HG02588 (cell line): ENCODE measurements at regions not wholly inside any gene's neighbourhood (a gene's known extent, or its start where the extent isn't known, plus 50 kb on each side); places are given as distances from the start of the nearest gene placed in this dataset.

ENCODE experiments used
- ATAC-seq: cut with Tn5 transposase; IDR thresholded peaks from one replicate; pipeline ENCODE4 v1.9.1; 2021; ENCODE audit warnings: mild to moderate bottlenecking, moderate library complexity; ENCODE audit not compliant: unreplicated experiment

GRCh38 chr7:131747658-131748232 lies 191.3 kb upstream of the PODXL start:
- no peak for ATAC-seq

DNA sequence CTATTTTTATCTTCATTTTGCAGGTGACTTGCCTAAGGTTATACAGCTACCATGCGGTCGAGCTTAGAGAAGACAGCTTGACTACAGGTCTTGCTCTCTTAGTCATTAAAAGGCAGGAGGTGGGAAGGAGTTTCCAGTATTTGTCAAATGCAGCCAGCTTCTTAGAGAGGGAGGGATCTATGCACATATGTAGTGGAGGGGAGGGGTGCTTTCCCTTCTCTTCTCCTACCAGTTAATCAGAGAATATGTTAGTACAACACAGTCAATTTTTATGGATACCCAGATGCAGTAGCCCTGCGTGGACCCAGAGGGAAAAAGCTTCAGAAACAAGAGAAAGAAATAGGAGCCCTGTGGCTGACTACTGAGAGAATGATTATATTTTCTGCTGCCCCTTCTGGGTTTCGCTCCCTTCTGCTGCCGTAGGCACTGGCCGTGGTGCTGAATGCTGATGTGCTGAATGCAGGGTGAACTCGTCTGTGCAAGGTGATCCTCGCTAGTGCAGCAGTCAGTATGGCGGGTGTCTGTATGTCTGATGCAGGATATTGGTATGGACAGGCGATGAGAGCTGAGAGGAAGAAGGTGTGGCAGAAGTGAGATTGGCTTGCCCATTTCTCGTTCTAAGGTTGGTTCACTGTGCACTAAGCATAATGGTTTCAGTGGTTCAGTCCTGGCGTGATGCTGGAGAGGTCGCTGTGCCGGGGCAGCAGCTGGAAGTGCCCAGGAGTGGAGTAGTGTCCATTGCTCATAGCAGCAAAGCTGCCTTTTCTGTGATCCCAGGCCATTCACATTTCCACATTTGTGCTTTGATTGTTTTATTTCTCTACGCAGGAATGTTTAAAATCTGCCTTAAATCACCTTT lies 189.2 kb upstream of the PODXL start:
- ATAC-seq = no peak

GRCh38 chr7:131741446-131741845 lies 185.0 kb upstream of the PODXL start:
- no peak for ATAC-seq

GRCh38 chr7:131737746-131738465 lies 181.5 kb upstream of the PODXL start:
- ATAC-seq = no peak

- no peak for ATAC-seq
Measured at GRCh38 chr7:131735101-131735500, 178.7 kb upstream of the PODXL start.

DNA sequence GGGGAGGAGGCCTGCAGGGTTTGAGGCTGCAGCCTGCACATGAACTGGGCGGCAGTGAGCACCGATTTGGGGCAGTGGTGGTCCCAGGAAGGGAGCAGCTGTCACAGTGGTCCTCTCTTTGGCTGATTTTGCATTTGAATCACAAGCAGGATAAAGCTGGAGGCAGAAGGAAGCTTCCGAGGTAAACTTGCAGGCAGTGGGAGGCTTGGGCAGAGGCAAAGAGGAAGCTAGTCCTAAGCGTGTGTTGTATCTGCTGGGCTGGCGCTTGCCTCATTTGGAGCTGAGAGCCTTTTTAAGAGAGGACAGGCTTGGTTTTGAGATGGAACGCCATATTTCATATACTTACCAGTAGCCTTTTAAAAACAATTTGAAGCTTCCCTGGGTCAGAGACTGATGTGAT lies 177.2 kb upstream of the PODXL start:
- ATAC-seq = no peak

DNA sequence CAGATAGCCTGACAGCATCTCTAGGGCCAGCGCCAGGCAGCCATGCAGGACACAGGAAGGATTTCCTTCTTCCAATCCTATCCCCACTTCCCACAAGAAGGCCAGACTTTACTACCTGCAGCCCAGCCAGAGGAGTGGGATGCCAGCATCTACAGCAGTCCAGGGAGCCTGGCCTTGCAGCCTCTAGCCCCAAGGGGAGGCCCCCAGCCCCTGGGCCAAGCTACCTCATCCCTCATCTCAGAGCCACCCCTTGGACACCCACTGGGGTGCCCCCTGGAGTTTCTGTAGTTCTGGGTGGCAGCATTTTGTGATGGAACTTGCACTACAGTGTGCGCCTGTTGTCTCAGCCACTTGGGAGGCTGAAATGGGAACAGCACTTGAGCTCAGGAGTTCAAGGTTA lies 170.8 kb upstream of the PODXL start:
- ATAC-seq = no peak

GRCh38 chr7:131726686-131727085 lies 170.3 kb upstream of the PODXL start:
- no peak for ATAC-seq

DNA sequence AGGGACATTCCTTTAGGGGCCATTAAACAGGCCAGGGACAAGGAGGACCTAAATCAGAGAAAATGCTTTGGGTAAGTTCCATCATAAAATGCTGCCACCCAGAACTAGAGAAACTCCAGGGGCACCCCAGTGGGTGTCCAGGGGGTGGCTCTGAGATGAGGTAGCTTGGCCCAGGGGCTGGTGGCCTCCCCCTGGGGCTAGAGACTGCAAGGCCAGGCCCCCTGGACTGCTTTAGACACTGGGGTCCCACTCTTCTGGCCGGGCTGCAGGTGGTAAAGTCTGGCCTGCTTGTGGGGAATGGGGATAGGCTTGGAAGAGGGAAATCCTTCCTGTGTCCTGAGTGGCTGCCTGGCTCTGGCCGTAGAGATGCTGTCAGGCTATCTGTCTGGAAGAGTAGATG lies 169.6 kb upstream of the PODXL start:
- no peak for ATAC-seq

- ATAC-seq = no peak
Measured at GRCh38 chr7:131724776-131725345, 168.4 kb upstream of the PODXL start.

DNA sequence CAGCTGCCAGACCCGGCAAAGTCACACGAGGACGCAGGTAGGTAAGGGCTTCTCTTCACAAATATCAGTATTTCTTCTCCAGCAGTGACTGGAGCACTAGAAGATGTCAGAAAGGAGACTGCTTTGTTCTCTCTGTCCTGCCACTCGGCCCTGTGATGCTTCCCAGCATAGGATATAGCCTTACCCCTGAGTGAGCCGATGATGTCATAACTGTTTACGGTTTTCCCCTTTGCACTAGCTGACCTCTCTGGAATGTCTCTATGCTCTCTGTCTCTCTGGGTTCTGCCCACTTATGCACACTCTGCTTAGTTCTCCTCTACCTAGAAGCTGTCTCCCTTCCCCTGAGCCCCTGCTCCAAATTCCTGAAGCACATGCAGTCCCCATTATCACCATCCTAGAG lies 167.5 kb upstream of the PODXL start:
- ATAC-seq = no peak

DNA sequence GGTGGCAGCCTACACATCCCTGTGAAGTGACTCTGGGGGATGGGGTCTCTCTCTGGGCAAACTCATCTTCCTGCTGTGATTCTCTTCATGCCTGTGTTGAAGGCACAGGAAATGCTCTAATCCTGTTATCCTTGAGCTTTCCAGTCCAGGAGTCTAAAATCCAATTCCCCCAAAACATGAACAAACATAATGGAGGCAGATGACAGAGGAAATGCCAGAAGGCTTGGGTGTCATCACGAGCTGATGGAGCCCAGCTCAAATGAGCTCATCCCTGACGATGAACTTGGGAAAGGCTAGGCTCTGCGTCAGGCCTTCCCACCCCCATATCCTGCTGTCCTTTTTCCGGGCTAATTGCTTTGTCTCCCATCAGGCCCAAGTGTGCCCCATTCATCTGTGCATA lies 165.9 kb upstream of the PODXL start:
- no peak for ATAC-seq

DNA sequence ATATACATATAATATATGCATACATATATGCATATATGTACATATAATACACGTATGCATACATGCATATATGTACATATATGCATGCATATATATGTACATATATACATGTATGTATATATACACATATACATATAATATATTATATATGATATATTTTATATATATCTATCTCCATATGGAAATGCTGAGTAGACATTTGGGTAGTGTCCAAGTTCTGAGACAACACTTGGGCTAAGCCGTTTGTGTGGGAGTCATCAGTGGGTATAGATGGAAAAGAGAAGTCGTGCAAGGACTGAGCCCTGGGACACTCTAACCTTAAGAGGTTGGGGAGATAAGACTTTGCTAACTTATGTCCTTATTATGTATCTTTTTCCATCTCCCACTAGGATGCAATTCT lies 165.2 kb upstream of the PODXL start:
- no peak for ATAC-seq

- ATAC-seq = no peak
Measured at GRCh38 chr7:131720703-131721102, 164.3 kb upstream of the PODXL start.

DNA sequence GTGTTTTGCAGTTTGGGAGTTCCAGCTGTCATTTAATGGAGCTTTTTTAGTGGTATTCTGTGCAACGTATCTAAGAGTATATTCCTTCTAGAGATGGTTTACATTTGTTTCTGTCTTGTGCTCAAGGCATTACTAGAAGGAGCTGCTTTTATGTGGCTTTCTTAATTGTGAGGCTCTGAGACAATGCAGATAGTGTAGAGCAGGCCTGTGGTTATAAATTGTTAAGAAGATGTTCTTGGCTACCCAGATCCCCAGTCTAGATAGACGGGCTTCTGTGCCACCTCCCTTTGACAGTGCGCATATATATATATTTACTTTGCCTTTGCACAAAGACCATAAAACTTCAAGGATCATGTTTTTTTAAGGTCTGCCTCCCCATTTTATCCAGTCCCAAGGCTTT lies 160.8 kb upstream of the PODXL start:
- no peak for ATAC-seq

DNA sequence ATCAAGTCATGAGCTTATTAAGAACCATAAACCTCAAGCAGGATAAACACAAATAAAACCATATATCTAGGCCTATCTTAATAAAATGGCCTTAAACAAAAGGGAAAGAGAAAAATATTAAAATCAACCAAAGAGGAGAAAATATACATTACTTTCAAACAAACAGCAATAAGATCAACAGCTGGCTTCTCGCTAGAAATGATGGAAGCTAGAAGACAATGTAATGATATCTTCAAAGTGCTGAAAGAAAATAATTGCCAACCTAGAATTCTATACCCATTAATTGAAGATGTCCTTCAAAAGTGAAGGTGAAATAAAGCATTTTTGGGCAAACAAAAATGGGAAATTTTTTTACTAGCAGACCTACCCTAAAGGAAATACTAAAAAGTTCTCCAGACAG lies 142.9 kb upstream of the PODXL start:
- ATAC-seq = no peak

GRCh38 chr7:131692131-131692960 lies 135.9 kb upstream of the PODXL start:
- ATAC-seq = no peak

DNA sequence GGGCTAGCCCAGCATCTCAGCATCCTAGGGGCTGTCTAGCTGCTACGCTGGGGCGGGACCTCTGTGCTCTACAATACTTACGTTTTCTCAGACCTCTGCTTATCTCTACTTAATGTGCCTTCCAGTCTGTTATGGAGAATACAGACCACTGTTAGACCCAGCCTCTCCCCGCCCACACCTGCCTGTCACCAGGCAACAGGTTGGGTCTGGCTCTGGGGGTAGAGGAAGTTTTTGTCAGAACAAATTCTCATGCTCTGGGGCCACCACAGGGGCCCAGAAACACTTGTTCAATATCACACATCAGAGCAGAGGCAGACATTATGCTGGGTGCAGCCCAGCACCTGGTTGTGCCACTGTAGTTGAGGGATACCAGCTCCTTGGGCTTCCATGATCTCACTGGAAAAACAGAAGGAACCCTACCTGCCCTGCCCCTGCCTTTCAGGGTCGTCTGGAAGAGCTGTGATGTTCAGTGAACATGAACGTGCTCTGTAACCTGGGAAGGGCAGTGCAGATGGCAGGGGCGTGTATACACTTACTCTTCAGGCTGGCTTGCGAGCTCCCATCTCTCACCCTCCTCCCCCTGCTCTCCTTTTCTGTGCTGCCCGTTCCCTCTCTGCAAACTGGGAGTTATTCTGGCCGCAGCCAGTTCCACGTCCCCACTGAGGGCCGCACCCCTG lies 135.2 kb upstream of the PODXL start:
- ATAC-seq = no peak

GRCh38 chr7:131690441-131690840 lies 134.0 kb upstream of the PODXL start:
- ATAC-seq = no peak

DNA sequence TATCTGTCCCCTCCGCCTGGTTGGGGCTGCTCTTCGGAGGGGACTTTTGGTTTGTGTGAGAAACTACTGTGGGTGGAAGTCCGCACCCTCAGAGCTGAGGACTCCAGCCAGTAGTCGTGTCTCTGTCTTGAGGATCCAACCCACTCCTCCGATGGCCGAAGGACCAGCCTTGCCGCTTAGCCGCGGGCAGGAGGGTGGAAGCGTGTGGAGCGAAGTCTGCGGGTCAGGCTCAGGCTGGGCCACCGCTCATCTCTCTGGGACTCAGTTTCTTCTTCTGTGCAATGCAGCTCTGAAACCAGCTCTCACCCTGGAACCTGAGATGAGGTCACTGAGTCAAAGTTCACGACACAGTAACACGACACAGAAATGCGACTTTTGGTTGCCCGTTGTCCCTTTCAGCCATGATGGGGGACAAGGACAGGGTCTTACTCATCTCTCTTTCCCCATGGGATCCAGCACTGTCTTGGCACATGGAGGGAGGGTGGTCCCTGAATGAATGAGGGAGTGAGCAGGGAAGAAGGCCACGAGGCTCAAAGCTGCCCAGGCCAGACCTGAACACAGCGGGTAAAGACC lies 133.3 kb upstream of the PODXL start:
- no peak for ATAC-seq
